Heart left ventricle (tissue), 13 donors: ENCODE measurements at regions not wholly inside any gene's neighbourhood (a gene's known extent, or its start where the extent isn't known, plus 50 kb on each side); places are given as distances from the start of the nearest gene placed in this dataset.

Experiments used
- CTCF ChIP-seq, 12 donors: fragments of 200-600 bp; sonication (generic) in 4 of 12; IDR thresholded peaks; one replicate each; pipeline versions ENCODE4 v1.5.0 to v1.8.0; 2018 to 2022; ENCODE audit warnings: antibody characterized with exemption in 12 of 12, mild to moderate bottlenecking in 5 of 12
- POLR2A ChIP-seq, 2 donors: fragments of 450-650 bp; IDR thresholded peaks; one replicate each; pipeline ENCODE4 v1.6.1; 2017; ENCODE audit warnings: antibody characterized with exemption in 2 of 2, mild to moderate bottlenecking in 2 of 2, moderate library complexity in 2 of 2
- donor health status: ischemic (EF 13 %, LVEDD 7.1; RV severe dilation, severe dysfunction).
- donor health status: DM: no; HTN: yes; CAD: no.
- donor health status: DM: no; HTN: no; CAD: no.
- donor health status: ischemic (EF 25% LVEDD 6.9; RV normal size, moderate dysfunction).
- donor health status: ischemic (EF 25% LVEDD 5.7; RV mildly dilated, moderate dysfunction).
- donor health status: ischemic (EF 35%, LVEDD 5.7; RV mildly dilated, moderate dysfunction).
- donor health status: nonischemic (EF 11% LVEDD 7.7; RV severe dilation, severe dysfunction).
- donor health status: DM: yes; HTN: yes; CAD: no.
- donor health status: PGD.
- donor health status: ischemic (EF 29% LVEDD 5.4; RV normal size, mild dysfunction).
- donor health status: nonischemic (EF 23%, LVEDD 6.1; RV moderate dilation, normal function).

DNA sequence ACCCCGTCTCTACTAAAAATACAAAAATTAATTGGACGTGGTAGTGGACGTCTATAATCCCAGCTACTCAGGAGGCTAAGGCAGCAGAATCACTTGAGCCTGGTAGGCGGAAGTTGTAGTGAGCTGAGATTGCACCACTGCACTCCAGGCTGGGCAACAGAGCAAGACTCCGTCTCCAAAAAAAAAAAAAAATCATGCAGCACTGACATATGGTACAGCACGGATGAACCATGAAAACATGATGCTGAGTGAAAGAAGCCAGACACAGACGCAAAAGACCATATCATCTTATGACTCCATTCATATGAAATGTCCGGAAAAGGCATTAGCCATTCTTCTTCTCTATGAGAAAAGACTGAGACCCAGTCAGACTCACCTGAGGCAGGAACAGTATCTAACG, 50.4 kb downstream of the PITPNM2 start:
- TF ChIP-seq CTCF (IDR thresholded peaks at IDR 0.05) = no peak
- no peak for TF ChIP-seq POLR2A (IDR thresholded peaks at IDR 0.05)
